C4-2B (cell line): ENCODE measurements at regions not wholly inside any gene's neighbourhood (a gene's known extent, or its start where the extent isn't known, plus 50 kb on each side); places are given as distances from the start of the nearest gene placed in this dataset.

Experiments used
- ZFX ChIP-seq: fragments of 450-650 bp; IDR thresholded peaks from 2 replicates; pipeline ENCODE4 v1.6.1; 2017
- TF ChIP-seq, protein P1 (sequence below): fragments of 450-650 bp; conservative IDR thresholded peaks from 2 replicates; pipeline ENCODE4 v1.5.1; 2017; ENCODE audit warnings: mild to moderate bottlenecking

DNA sequence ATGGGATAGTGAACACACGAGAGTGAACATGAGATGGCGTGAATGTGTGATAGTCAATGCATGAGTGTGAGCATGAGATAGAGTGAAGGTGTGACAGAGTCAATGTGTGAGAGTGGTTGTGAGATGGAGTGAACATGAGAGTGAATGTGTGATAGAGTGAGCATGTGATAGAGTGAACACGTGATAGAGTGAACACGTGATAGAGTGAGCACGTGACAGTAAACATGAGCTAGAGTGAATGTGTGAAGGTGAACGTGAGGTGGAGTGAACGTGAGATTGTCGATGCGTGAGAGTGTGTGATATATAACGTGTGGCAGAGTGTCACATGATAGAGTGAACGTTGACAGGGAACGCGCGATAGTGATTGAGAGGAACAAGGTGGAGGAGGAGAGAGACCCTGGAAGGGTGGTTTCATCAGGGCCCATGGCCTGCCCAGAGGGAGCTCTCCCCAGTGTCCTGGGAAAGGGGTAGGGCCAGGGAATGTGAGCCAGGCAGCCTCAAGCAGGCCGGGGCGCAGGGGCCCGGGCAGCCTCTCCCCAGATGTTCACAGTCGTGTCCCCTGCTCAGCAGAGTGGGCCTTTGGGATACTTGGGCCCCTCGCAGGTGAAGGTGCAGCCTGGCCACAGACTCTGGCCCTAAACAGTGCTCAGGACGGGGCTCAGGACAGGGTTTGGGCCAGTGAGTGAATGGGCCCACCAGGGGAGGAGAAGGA lies 516.9 kb downstream of the EIPR1 start:
- TF ChIP-seq, protein P1, sequence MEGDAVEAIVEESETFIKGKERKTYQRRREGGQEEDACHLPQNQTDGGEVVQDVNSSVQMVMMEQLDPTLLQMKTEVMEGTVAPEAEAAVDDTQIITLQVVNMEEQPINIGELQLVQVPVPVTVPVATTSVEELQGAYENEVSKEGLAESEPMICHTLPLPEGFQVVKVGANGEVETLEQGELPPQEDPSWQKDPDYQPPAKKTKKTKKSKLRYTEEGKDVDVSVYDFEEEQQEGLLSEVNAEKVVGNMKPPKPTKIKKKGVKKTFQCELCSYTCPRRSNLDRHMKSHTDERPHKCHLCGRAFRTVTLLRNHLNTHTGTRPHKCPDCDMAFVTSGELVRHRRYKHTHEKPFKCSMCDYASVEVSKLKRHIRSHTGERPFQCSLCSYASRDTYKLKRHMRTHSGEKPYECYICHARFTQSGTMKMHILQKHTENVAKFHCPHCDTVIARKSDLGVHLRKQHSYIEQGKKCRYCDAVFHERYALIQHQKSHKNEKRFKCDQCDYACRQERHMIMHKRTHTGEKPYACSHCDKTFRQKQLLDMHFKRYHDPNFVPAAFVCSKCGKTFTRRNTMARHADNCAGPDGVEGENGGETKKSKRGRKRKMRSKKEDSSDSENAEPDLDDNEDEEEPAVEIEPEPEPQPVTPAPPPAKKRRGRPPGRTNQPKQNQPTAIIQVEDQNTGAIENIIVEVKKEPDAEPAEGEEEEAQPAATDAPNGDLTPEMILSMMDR, result no peak
- no peak for TF ChIP-seq ZFX
